ENCODE measurements at regions not wholly inside any gene's neighbourhood (a gene's known extent, or its start where the extent isn't known, plus 50 kb on each side); places are given as distances from the start of the nearest gene placed in this dataset.
"Not testable (repeated sequence)": the region's sequence is repeated elsewhere in the genome, so short reads cannot be mapped to it uniquely, and the experiment has no call there.

- H3K27me3 ChIP-seq (ENCODE audit: control insufficient read depth, insufficient read depth, low read length) = no peaks in the 10 kb centered on the region
- no peaks in the 10 kb centered on the region for H3K36me3 ChIP-seq (ENCODE audit: control insufficient read depth, insufficient read depth, low read length)
- no peak overlapping the region for H3K27ac ChIP-seq (ENCODE audit: low read depth, low read length)
- no peak overlapping the region for H3K4me3 ChIP-seq (ENCODE audit: low read length)
- H3K4me1 ChIP-seq (ENCODE audit: control insufficient read depth, insufficient read depth, low read length) = no peaks in the 10 kb centered on the region
- H3K9ac ChIP-seq (ENCODE audit: low read length) = no peak overlapping the region
These were observed 63.9 kb downstream of the MAT2B start for GRCh38 chr5:163569284-163569683.

DNA sequence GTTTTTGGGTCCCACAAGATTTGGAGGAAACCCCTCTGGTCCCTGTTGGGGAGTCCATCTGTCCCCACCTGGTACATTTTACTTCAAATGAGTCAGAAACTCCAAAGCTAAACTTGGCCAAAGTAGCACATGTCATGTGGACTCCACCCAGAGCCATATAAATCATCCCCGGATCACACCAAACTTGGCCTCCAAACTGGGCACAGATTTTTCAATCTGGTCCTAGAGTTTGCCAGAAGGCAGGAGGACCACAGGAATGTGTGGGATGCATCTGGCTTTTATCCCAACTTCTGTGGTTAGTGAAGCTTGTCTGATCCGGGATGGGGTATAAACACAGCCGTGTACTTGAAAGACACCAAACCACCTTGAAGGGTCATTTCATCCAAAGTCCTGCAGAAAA, 66.3 kb downstream of the MAT2B start:
- H3K4me1 ChIP-seq (ENCODE audit: control insufficient read depth, insufficient read depth, low read length) = no peaks in the 10 kb centered on the region
- H3K4me3 ChIP-seq (ENCODE audit: low read length) = no peak overlapping the region
- no peak overlapping the region for H3K9ac ChIP-seq (ENCODE audit: low read length)

DNA sequence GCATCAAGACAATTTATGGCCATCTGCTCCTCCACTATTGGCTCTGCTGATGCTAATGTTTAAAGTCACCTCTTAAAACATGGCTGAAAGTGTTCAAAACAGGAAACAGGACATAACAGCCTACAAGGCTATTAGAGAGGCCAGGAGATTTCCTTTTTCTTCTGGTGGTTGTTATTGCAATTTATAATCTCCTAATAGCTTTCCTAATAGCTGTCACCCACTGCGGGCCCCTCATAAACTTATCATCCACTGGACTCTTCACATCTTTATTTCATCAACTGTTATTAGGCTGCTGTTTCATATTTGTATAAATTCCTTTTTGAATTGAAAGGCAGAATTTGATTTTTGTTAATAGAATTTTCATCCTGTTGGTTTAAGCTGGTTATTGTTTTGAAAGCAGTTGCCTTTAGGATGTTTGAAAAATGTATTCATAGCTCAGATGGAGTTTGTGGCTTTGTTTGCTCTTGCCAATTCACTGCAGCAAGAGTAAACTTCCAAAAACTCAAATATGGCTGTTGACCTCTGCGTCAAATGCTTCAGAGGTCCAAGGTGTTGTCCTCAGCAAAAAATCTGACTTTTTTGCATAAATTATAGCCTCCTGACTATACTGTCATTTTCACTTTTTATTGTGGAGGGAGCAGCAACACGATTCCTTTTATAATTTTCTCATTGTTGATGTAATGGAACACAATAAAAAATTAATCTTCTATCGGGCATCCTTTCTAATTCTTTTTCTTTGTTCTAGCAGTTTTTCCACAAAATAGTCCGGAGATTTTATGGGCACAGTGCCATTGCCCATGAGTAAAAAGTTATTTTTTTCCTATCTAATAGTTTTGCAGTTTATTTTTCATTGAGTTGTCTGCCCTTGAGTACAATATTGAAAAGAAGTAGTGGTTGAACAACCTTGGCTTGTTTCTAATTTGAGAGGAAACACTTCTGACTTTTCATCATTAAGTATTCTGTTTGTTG, 69.3 kb downstream of the MAT2B start:
- Histone ChIP-seq H3K4me3 (ENCODE audit: low read length) (no peak overlapping the region), H3K9ac (ENCODE audit: low read length) (no peak overlapping the region), H3K36me3 (ENCODE audit: control insufficient read depth, insufficient read depth, low read length) (no peaks in the 10 kb centered on the region), H3K27ac (ENCODE audit: low read depth, low read length) (no peak overlapping the region), H3K27me3 (ENCODE audit: control insufficient read depth, insufficient read depth, low read length) (no peaks in the 10 kb centered on the region), H3K4me1 (ENCODE audit: control insufficient read depth, insufficient read depth, low read length) (no peaks in the 10 kb centered on the region)

More for the DNA sequence above, 66.3 kb downstream of the MAT2B start:
- Histone ChIP-seq H3K27ac (ENCODE audit: low read depth, low read length) (no peak overlapping the region), H3K36me3 (ENCODE audit: control insufficient read depth, insufficient read depth, low read length) (no peaks in the 10 kb centered on the region), H3K27me3 (ENCODE audit: control insufficient read depth, insufficient read depth, low read length) (no peaks in the 10 kb centered on the region)

DNA sequence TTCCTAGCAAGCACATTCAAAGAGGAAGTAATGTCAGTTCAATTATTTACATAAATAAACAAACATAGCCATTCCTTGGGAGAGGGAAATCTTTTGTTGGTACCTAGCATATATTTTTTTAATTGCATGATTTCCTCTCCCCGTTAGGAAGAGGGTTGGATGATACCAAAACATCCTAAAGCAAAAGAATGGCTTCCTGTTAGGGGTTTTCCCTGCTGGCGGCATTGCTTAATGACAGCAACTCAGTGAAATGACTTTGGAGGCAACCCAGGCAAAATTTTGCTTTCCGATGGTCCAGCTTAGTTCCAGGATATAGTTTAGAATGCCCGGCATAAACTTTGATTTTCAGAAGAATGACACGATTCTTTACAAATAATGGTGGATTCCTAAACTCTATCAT, 73.2 kb downstream of the MAT2B start:
- H3K27me3 ChIP-seq (ENCODE audit: control insufficient read depth, insufficient read depth, low read length) = no peaks in the 10 kb centered on the region
- H3K36me3 ChIP-seq (ENCODE audit: control insufficient read depth, insufficient read depth, low read length) = no peaks in the 10 kb centered on the region

GRCh38 chr5:163579729-163580128, 74.3 kb downstream of the MAT2B start:
- H3K4me3 ChIP-seq (ENCODE audit: low read length) = no peak overlapping the region
- no peaks in the 10 kb centered on the region for H3K36me3 ChIP-seq (ENCODE audit: control insufficient read depth, insufficient read depth, low read length)
- no peaks in the 10 kb centered on the region for H3K27me3 ChIP-seq (ENCODE audit: control insufficient read depth, insufficient read depth, low read length)
- H3K27ac ChIP-seq (ENCODE audit: low read depth, low read length) = no peak overlapping the region
- no peak overlapping the region for H3K9ac ChIP-seq (ENCODE audit: low read length)
- H3K4me1 ChIP-seq (ENCODE audit: control insufficient read depth, insufficient read depth, low read length) = no peaks in the 10 kb centered on the region

More for the DNA sequence above, 73.2 kb downstream of the MAT2B start:
- no peak overlapping the region for H3K4me3 ChIP-seq (ENCODE audit: low read length)
- no peaks in the 10 kb centered on the region for H3K4me1 ChIP-seq (ENCODE audit: control insufficient read depth, insufficient read depth, low read length)
- no peak overlapping the region for H3K27ac ChIP-seq (ENCODE audit: low read depth, low read length)
- H3K9ac ChIP-seq (ENCODE audit: low read length) = no peak overlapping the region

DNA sequence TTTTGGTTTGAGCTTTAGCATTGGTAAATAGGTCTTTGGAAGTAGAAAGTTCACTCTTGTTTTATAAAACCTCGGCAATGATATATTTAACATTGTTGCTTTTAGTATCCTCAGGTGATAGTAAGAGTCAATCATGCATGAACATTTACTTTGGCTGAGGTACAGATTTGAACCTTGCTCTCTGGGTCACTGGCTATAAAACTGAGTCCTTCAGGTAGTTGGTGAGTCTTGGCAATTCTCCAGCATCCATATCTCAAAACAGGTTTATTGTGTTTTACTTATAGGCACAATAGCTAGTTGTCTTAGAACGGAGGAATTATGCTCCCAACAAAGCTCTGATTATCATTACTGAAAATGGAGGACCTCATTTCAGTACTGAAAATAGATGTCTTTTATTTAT, 75.1 kb downstream of the MAT2B start:
- Histone ChIP-seq H3K4me1 (ENCODE audit: control insufficient read depth, insufficient read depth, low read length) (no peaks in the 10 kb centered on the region), H3K4me3 (ENCODE audit: low read length) (no peak overlapping the region), H3K27me3 (ENCODE audit: control insufficient read depth, insufficient read depth, low read length) (no peaks in the 10 kb centered on the region), H3K27ac (ENCODE audit: low read depth, low read length) (no peak overlapping the region), H3K9ac (ENCODE audit: low read length) (no peak overlapping the region), H3K36me3 (ENCODE audit: control insufficient read depth, insufficient read depth, low read length) (no peaks in the 10 kb centered on the region)

GRCh38 chr5:163583491-163584153, 78.2 kb downstream of the MAT2B start:
- H3K9ac ChIP-seq (ENCODE audit: low read length); H3K27ac ChIP-seq (ENCODE audit: low read depth, low read length); H3K27me3 ChIP-seq (ENCODE audit: control insufficient read depth, insufficient read depth, low read length); H3K4me1 ChIP-seq (ENCODE audit: control insufficient read depth, insufficient read depth, low read length); H3K36me3 ChIP-seq (ENCODE audit: control insufficient read depth, insufficient read depth, low read length); H3K4me3 ChIP-seq (ENCODE audit: low read length): not testable (repeated sequence)

DNA sequence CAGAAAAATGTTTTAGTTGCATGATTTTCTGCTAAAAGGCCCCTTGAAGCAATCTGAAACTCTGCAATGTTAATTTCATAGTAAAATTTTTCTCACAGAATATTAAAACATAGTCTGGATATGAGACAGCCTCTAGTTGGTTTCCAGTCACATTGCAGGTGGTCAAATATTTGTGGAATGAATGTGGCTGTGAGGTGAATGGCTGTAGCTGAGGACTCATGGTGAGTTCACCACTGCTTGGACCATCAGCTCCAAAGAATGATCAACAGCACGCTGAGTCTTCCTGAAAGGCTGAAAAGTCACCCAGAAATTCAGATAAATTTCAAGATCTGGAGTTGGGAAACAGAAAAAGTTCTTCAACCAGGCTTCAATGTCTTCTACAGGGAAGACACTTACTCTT, 79.8 kb downstream of the MAT2B start:
- H3K9ac ChIP-seq (ENCODE audit: low read length) = no peak overlapping the region

DNA sequence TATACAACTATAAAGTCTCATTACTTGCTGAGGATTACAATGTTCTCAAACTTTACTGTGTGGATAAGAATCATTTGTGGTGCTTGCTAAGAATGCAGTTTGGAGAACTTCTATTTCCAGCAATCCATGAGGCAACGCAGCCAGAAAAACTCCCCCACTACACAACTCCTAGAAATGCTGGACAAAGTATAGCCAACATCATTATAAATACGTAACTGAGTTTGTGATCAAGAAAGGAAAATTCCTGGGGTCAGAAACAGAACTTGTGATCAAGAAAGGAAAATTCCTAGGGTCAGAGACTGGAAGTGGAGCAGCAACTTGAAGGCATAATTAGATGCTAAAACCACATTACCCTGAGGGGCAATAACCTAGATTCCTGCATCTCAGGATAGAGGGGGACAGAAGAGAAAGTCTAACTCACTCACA, 81.1 kb downstream of the MAT2B start:
- H3K4me3 ChIP-seq (ENCODE audit: low read length) = no peak overlapping the region
- no peaks in the 10 kb centered on the region for H3K4me1 ChIP-seq (ENCODE audit: control insufficient read depth, insufficient read depth, low read length)
- H3K27me3 ChIP-seq (ENCODE audit: control insufficient read depth, insufficient read depth, low read length) = no peaks in the 10 kb centered on the region
- H3K9ac ChIP-seq (ENCODE audit: low read length) = no peak overlapping the region
- H3K27ac ChIP-seq (ENCODE audit: low read depth, low read length) = no peak overlapping the region
- no peaks in the 10 kb centered on the region for H3K36me3 ChIP-seq (ENCODE audit: control insufficient read depth, insufficient read depth, low read length)

More for the DNA sequence above, 79.8 kb downstream of the MAT2B start:
- Histone ChIP-seq H3K4me3 (ENCODE audit: low read length) (no peak overlapping the region), H3K27ac (ENCODE audit: low read depth, low read length) (no peak overlapping the region), H3K27me3 (ENCODE audit: control insufficient read depth, insufficient read depth, low read length) (no peaks in the 10 kb centered on the region), H3K36me3 (ENCODE audit: control insufficient read depth, insufficient read depth, low read length) (no peaks in the 10 kb centered on the region), H3K4me1 (ENCODE audit: control insufficient read depth, insufficient read depth, low read length) (no peaks in the 10 kb centered on the region)

DNA sequence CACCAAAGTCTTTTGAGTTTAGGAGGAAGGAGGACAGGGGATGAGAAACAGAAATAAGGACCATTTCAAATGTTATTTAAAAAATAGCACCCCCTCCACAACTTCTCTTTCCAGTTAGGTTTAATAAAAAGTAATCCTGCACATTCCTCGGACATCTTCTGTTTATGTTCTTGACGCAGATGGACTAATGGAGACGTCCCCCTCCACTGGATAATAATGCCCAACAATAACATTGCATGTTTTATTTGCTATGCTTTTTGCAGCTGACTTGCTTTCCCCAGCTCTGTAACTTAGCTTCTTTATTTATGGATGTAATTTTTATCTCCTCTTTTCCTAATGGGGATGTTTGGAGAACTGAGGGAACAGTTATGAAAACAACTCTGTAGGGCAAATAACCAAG, 89.5 kb downstream of the MAT2B start:
- no peak overlapping the region for H3K9ac ChIP-seq (ENCODE audit: low read length)
- no peak overlapping the region for H3K4me3 ChIP-seq (ENCODE audit: low read length)
- no peak overlapping the region for H3K27ac ChIP-seq (ENCODE audit: low read depth, low read length)
- H3K4me1 ChIP-seq (ENCODE audit: control insufficient read depth, insufficient read depth, low read length) = no peaks in the 10 kb centered on the region
- no peaks in the 10 kb centered on the region for H3K36me3 ChIP-seq (ENCODE audit: control insufficient read depth, insufficient read depth, low read length)
- H3K27me3 ChIP-seq (ENCODE audit: control insufficient read depth, insufficient read depth, low read length) = no peaks in the 10 kb centered on the region

- Histone ChIP-seq H3K36me3 (ENCODE audit: control insufficient read depth, insufficient read depth, low read length) (no peaks in the 10 kb centered on the region), H3K4me3 (ENCODE audit: low read length) (no peak overlapping the region), H3K27ac (ENCODE audit: low read depth, low read length) (no peak overlapping the region), H3K27me3 (ENCODE audit: control insufficient read depth, insufficient read depth, low read length) (no peaks in the 10 kb centered on the region), H3K9ac (ENCODE audit: low read length) (no peak overlapping the region), H3K4me1 (ENCODE audit: control insufficient read depth, insufficient read depth, low read length) (no peaks in the 10 kb centered on the region)
These were observed 90.7 kb downstream of the MAT2B start for GRCh38 chr5:163595932-163596607.

DNA sequence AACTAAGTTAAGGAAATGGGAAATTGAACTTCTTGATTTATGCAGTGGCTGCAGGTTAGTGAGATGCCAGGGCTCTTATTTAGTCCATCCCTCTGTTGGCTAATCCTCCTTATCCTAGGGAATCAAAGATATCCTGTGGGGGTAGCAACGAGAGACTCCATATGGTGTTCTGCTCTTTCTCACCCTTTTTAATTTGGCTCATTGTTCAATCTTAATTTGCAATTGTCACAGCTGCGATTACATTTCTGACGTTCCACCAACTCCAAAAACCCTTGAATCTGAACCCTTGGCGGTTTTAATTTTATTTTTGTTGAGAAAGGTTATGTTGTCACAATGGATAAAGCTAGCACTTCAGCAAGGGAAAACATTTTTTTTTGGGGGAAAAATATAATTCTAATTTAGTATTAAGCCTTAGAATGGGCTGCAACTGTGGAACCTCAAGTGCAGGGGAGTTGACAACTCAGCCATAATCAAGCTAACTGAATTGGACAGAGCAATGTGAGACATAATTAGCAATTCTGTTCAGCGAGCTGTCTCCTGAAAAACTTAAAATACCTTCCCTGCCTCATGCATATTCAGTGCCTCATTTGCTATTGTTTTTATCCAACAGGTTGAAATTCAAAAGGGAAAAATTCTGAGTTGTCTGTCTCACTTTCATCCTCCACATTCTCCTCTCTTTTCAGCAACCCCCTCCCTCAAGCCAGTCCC, 91.3 kb downstream of the MAT2B start:
- Histone ChIP-seq H3K4me1 (ENCODE audit: control insufficient read depth, insufficient read depth, low read length) (no peaks in the 10 kb centered on the region), H3K27ac (ENCODE audit: low read depth, low read length) (no peak overlapping the region), H3K4me3 (ENCODE audit: low read length) (no peak overlapping the region), H3K36me3 (ENCODE audit: control insufficient read depth, insufficient read depth, low read length) (no peaks in the 10 kb centered on the region), H3K27me3 (ENCODE audit: control insufficient read depth, insufficient read depth, low read length) (no peaks in the 10 kb centered on the region), H3K9ac (ENCODE audit: low read length) (no peak overlapping the region)

All from rectal smooth muscle tissue (tissue), 1 donor.